HG02759 (cell line): ENCODE measurements at regions not wholly inside any gene's neighbourhood (a gene's known extent, or its start where the extent isn't known, plus 50 kb on each side); places are given as distances from the start of the nearest gene placed in this dataset.
"Not testable (repeated sequence)": the region's sequence is repeated elsewhere in the genome, so short reads cannot be mapped to it uniquely, and the experiment has no call there.

Experiments used
- ATAC-seq: cut with Tn5 transposase; IDR thresholded peaks from one replicate; pipeline ENCODE4 v1.9.1; 2021; ENCODE audit warnings: mild to moderate bottlenecking, moderate library complexity; ENCODE audit not compliant: unreplicated experiment

DNA sequence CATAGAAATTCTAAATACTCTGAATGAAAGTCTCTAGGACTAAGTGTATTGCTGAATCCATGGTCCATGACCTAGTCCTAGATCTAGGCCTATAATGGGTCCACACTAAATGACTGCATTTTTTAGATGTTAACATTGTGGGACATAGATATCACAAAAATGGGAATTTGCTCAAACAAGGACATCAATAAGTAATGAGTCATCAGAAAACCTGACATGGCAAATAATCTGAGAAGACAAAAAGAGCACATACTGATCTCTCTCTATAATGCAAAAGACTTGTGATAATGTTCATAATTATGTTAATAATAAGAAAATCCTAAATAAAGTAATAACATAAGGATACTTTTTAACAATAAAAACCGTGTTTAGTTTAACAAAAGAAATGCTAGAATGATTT, 1168.4 kb downstream of the FSCB start:
- ATAC-seq = no peak

DNA sequence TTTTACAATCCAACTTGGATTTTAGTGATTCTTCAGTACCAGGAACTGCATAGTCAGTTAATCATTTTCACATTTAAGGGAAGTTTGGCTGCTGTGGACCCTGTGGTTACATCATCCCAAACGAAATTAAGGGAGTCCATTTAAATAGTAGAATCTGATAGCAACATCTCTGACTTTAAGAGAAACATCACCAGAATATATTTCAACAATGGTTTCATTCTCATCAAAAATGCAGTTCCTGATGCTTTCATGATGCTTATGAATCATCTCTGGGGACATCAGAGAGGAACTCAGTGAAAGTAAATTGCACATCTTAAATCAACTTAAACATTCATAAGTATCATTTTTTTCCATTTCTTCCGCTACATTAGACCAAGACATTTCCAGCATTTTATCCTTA, 1170.7 kb downstream of the FSCB start:
- ATAC-seq = no peak

DNA sequence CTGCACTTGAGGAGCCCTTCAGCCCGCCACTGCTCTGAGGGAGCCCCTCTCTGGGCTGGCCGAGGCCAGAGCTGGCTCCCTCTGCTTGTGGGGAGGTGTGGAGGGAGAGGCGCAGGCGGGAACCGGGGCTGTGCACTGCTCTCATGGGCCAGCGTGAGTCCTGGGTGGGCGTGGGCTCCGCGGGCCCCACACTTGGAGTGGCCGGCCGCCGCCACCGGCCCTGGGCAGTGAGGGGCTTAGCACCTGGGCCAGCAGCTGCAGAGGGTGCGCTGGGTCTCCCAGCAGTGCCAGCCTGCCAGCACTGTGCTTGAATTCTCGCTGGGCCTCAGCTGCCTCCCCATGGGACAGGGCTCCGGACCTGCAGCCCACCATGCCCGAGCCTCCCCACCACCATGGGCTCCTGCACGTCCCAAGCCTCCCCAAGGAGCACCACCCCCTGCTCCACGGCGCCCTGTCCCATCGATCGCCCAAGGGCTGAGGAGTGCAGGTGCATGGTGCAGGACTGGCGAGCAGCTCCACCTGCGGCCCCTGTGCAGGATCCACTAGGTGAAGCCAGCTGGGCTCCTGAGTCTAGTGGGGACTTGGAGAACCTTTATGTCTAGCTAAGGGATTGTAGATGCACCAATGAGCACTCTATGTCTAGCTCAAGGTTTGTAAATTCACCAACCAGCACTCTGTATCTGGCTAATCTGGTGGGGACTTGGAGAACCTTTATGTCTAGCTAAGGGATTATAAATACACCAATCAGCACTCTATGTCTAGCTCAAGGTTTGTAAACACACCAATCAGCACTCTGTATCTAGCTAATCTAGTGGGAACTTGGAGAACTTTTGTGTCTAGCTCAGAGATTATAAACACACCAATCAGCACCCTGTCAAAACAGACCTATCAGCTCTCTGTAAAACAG, 1180.3 kb downstream of the FSCB start:
- not testable (repeated sequence) for ATAC-seq

DNA sequence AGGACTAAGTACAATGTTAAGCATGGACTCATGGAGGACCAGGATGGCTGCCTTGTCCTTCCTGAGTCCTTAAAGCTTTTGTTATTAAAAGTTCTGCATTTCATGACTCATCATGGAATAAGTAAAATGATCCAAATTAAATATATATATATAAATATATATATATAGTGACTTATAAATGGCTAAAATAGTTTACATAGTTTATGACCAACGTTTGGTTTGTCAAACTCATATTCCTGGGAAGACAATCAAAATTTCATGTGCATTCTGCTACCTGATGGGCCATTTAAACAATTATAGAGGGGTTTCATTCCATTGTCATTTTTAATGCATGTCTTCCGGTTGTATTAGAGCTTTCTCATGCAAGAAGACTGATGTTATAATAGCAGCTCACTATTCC, 1190.7 kb downstream of the FSCB start:
- ATAC-seq = no peak

DNA sequence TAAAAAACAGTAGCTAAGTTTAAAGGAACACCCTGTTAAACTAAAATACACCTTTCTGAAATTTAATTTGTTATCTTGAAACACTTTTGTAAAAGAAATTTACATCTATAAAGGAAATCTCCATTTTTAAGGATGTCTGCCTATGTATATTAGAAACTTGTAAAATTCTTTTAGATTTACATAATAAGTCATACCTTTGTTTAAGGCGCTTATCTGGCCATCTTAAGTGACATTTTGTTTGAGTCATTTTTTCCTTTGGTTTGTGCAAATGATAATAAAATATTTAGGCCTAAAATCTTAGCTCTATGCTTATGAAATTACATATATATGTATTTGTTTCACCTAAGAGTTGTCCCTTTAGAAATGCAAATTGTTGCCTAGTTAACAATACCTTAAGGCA, 1193.4 kb downstream of the FSCB start:
- ATAC-seq = no peak

DNA sequence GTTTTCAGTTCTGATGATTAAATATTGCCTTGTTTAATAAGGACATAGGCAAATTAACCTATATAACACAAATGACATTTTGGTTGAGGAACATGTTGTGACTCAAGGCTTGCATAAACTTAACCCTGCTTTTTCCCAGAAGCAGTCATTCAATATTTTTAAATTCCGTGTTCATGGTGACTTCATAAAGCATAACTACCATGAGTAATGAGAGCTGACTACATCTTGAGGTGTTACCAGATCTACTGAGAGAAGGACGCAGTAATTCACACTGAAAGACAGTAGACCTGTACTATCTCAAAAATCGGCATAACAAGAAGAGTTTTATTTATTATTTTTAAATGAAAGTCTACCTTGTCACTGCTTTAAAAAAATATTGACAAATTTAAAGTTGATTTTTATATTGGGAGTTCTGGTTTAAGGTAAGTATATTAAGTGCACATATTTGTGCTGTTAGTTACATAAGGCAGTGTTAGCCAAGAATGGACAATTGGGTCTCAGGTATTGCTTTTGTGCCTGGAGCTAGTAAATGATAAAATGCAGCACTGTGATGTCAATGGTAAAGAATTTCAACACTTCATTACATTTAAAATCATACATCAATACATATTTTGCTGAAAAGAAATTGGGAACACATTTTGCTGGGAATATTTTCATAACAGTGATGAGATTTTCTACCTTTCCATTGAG, 1198.5 kb downstream of the FSCB start:
- ATAC-seq = no peak

DNA sequence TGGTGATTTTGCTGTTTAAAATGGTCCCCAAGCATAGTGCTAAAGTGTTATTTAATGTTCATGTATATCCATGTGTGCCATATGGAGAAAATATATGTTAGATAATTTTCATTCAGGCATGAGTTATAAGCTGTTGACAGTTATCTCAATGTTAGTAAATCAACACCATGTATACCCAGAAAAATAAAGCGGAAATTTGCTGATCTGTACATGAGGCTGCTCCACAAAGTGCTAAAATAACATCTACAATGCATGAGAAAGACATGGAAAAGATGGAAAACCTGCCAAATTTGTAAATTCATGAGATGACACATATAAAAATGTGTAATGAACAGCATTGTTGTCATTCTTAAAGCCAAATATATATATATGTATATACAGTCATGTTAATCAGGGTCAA, 1199.2 kb downstream of the FSCB start:
- no peak for ATAC-seq

DNA sequence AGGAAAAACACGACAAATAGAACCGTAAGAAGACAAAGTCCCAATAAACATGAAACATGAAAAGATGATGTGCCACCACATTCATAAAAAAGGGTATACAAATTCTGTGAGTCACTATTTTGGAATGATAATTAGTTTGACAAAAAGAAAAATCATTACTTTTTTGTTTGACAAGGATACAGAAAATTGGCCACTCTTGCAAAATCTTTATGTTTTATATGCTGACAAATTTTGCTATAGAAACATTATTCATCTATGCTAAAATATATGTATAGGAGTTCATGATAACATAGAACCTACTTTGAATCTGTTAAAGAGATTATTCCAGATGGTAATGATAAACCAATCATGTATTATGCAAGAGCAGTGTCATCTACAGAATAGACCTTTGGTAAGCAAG, 1201.0 kb downstream of the FSCB start:
- no peak for ATAC-seq

DNA sequence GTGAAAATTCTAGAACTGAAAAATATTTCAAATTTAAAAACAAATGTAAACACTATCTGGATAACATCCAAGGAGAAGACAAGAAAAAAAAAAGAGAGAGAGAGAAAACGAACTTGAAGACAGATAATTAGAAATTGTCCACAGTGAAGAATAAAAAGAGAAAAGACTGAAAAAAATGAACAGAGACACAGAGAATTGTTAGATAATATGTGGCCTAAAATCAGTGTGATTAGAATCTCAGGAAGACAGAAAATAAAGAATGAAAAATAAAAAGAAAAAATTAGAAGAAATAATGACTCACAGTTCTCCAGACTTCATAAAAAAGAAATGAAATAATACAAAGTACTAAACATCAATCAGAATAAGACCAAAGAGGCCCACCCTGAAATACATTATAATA, 1209.3 kb downstream of the FSCB start:
- ATAC-seq = no peak

DNA sequence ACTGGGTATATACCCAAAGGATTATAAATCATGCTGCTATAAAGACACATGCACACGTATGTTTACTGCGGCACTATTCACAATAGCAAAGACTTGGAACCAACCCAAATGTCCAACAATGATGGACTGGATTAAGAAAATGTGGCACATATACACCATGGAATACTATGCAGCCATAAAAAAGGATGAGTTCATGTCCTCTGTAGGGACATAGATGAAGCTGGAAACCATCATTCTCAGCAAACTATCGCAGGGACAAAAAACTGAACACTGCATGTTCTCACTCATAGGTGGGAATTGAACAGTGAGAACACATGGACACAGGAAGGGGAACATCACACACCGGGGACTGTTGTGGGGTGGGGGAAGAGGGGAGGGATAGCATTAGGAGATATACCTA, 1211.0 kb downstream of the FSCB start:
- not testable (repeated sequence) for ATAC-seq

DNA sequence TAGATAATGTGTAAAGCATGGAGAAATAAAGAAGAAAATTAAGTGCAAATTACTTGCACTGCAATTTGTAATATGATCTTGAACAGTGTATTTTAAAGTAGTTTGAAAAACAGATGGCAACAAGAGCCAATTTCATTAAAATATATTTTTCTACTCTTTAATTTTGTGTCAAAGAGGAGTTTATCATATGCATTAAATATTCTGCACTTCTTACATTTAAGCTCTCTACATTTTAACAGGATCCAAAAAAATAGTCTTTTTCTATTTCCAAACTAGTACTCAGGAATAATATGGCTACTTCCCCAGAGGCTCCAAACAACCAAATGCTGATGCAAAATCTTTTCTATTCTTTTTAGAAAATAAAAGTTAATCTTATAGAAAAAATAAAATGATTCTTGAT, 1221.5 kb downstream of the FSCB start:
- ATAC-seq = no peak

DNA sequence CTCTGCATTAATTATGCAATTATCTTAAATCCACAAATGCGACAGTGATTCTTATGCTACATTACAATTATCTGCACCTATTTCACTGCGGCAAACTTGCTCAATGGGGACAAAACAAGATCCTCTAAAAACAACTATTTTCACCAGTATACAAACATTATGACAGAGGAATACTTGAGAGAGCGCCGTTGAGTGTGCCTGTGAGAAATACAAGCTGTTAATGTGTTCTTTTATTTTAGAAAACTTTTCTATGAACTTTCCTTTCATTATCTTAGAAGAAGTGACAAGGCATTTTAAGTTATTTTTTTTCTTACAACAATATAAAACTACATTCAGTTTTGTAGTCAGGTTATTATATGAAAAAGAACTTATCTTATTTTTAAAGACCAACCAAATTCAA, 1247.0 kb downstream of the FSCB start:
- ATAC-seq = no peak

DNA sequence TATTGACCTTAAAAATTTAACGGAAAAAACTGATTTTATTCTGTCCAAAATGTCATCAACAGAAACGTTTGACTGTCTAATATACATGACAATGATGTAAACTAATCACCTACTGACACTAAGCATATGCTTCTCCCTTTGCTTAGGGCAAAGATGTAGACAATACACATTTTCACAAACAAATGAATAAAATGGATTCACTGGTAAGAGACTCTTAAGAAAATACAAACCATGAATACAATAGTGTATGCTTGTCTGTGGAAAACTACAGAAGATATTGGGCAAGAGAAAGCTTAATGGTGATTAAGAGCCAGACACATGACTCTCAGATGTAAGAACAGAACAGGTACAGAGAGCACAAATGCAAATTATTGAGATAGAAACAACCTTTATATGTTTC, 1248.7 kb downstream of the FSCB start:
- no peak for ATAC-seq

DNA sequence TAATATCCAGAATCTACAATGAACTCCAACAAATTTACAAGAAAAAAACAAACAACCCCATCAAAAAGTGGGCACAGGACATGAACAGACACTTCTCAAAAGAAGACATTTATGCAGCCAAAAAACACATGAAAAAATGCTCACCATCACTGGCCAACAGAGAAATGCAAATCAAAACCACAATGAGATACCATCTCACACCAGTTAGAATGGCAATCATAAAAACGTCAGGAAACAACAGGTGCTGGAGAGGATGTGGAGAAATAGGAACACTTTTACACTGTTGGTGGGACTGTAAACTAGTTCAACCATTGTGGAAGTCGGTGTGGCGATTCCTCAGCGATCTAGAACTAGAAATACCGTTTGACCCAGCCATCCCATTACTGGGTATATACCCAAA, 1250.1 kb downstream of the FSCB start:
- not testable (repeated sequence) for ATAC-seq

DNA sequence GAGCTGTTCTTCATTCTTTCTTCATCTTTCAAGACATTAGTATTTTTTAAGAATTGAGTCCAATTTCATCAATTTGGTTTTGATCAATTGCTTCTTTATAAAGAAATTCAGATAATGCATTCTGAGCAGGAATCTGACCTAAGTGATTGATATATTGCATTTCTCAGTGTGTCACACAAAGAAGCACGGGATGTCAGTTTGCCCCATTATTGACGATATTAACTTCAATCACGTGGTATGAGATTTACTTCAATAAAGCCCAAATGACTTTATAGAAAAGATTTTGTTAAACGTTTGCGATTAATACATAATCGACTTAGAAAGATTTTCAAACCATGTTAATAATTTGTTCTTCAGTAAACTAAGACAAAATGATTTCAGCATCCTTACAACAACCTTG, 1254.2 kb downstream of the FSCB start:
- ATAC-seq = no peak

DNA sequence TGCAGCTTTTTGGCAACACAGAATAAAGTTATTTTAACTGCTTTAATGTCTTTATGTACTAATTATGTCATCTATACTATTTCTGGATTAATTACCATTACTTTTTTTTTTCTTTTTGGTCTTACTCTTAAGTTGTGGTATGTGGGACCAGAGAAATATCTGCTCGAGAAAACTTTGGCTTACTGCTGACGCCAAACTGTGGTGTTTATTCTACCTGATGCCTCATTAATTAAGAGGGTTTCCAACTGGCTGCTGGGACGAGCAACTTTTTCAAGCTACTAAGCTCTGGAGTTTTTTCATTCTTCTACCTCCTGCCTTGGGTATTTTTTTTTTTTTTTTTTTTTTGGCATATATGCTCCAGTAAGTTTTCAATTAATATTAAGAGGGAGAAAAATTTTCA, 1257.5 kb downstream of the FSCB start:
- no peak for ATAC-seq

DNA sequence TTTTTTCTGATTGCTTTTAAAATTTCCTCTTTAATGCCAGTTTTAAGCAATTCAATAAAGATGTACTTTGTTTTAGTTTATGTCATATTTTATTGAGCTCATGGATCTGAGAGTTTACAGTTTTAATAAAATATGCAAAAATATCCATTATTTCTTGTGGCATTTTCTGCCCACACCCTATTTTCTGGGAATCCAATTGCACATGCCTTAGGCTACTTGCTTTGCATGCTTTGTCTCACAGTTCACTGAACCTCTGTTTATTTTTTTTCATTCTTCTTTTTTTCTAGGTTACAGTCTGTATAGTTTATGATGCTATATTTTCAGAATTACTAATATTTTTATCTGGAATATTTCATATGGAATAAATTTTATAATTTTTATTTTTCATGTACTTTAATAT, 1258.0 kb downstream of the FSCB start:
- ATAC-seq = no peak

DNA sequence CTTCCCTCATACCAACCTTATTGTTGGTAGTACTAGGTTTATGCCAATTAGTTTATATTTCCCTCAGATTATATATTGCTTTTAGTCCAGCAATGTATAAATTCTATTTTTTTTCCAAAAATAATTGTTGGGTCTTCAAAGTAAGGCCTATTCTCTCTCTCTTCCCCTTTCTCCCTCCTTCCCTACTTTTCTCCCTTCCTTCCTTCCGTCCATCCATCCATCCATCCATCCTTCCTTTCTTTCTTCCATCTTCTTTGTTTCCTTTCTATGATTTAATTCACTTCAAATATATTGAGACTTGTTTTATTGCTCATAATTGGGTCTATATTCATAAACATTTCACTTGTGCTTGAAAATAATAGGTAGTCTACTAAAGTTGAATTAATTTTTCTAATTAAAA, 1259.2 kb downstream of the FSCB start:
- ATAC-seq = no peak

DNA sequence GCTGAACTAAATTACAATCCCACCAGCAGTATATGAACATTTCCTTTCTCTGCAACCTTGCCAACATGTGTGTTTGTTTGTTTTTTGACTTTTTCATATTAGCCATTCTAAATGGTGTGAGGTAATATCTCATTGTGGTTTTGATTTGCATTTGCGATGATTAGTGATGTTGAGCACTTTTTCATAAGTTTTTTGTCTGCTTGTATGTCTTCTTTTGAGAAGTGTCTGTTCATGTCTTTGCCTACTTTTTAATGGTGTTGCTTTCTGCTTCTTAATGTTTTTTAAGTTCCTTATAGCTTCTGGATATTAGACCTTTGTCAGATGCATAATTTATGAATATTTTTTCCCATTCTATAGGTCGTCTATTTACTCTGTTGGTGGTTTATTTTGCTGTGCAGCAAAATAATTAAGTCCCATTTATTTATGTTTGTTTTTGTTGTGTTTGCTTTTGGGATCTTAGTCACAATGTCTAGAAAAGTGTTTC, 1262.9 kb downstream of the FSCB start:
- no peak for ATAC-seq

DNA sequence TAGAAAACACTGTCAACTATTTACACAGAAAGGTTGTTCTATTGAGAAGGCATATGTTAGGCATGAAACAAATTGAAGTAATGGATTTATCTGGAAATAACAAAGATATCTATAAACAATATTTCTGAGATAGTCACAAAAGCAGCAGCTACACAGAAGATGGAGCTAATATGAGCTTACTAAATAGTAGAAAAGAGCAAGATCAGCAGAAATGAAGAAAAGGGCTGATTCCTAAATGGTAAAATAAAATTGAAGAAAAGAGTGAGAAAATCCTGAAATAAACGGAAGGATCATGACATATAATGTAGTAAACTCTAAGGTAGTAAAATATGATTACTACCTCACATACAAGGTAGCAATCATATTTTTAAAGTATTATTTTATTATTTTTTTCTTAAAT, 1263.9 kb downstream of the FSCB start:
- ATAC-seq = no peak

DNA sequence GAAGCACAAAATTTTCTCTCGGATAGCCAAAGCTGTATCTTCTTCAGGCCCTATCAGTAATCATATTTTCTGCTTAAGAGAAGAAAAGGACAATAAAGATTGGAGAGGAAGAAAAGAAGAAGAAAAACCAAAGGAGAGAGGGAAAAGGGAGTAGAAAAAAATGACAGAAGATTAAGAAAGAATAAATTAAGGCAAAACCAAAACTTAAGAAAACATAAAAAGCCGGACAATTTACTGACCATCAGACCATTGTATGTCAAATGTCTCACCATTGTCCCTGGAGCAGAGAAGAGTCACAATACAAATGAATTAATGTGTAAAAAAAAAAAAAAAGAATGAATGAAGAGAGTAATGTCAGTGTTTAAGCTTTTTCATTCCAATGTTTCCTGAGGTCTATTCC, 1274.8 kb downstream of the FSCB start:
- no peak for ATAC-seq

DNA sequence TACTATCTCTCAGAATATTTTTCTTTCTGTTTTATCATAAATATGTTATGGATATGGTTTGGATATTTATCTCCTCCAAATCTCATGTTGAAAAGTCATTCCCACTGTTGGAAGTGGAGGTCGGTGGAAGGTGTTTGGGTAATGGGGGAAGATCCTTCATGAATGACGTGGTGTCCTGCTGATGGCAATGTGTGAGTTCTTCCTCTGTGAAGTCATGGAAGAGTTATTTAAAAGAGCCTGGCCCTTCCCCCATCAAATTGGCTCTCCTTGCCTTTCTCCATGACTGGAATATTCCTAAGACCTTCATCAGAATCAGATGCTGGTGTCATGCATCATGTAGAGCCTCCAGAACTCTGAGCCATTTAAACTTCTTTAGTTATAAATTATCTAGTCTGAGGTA, 1291.6 kb downstream of the FSCB start:
- no peak for ATAC-seq
